Body of pancreas (tissue), 4 donors: ENCODE measurements at regions not wholly inside any gene's neighbourhood (a gene's known extent, or its start where the extent isn't known, plus 50 kb on each side); places are given as distances from the start of the nearest gene placed in this dataset.

ENCODE experiments used
- ATAC-seq: fragments of 150-250 bp; one replicate; pipeline ENCODE4 v1.9.1; 2016
- DNase-seq, 4 donors: peaks; one replicate each; pipeline ENCODE4 v3.0.0-alpha.2; 2019
- H3K27ac ChIP-seq, 4 donors: fragments of 200-600 bp; sonication (generic); 1 replicate in 3 of 4; 2 replicates in 1 of 4; pipeline versions ENCODE4 v1.5.1 to v1.6.1; 2016 to 2019; ENCODE audit warnings: mild to moderate bottlenecking in 1 of 4, mixed read lengths in 1 of 4, moderate library complexity in 1 of 4
- H3K27me3 ChIP-seq, 2 donors: fragments of 200-600 bp; sonication (generic); one replicate each; pipeline ENCODE4 v1.6.0; 2016; ENCODE audit warnings: mild to moderate bottlenecking in 1 of 2
- H3K36me3 ChIP-seq, 2 donors: fragments of 200-600 bp; sonication (generic); replicated peaks in 1 of 2; 2 replicates each; pipeline ENCODE4 v1.5.1; 2016; ENCODE audit warnings: low read depth in 2 of 2; ENCODE audit not compliant: insufficient read depth in 1 of 2
- H3K4me1 ChIP-seq: fragments of 200-600 bp; sonication (generic); one replicate; pipeline ENCODE4 v1.6.0; 2016
- H3K4me3 ChIP-seq, 2 donors: fragments of 200-600 bp; sonication (generic); 1 replicate in 1 of 2; 2 replicates in 1 of 2; pipeline ENCODE4 v1.5.1; 2016 to 2019
- H3K9me3 ChIP-seq, 3 donors: fragments of 200-600 bp; sonication (generic); 1 replicate in 2 of 3; 2 replicates in 1 of 3; pipeline ENCODE4 v1.5.1; 2016
- CTCF ChIP-seq, 7 experiments: fragments of 450-650 bp in 4 of 7; fragments of 200-600 bp in 3 of 7; sonication (generic) in 3 of 7; IDR thresholded peaks; one replicate each; pipeline ENCODE4 v1.5.1; 2016 to 2019; ENCODE audit warnings: antibody characterized with exemption in 7 of 7
- POLR2A ChIP-seq, 3 donors: fragments of 450-650 bp; IDR thresholded peaks; one replicate each; pipeline ENCODE4 v1.6.1; 2016; ENCODE audit warnings: antibody characterized with exemption in 3 of 3, mild to moderate bottlenecking in 2 of 3
- WGBS, 2 donors: methylation state at CpG; one replicate each; pipeline ENCODE4 v1.1.5; 2017; 5-methylcytosine and 5-hydroxymethylcytosine counted together
- intact Hi-C: fragments of 100-400 bp; cut with DNase I; formaldehyde crosslinking; loops from one replicate; pipeline ENCODE4 v1.15.1; 2023

GRCh38 chr7:24025094-24025493, 258.9 kb upstream of the NPY start:
- intact Hi-C loops: no loop called here

DNA sequence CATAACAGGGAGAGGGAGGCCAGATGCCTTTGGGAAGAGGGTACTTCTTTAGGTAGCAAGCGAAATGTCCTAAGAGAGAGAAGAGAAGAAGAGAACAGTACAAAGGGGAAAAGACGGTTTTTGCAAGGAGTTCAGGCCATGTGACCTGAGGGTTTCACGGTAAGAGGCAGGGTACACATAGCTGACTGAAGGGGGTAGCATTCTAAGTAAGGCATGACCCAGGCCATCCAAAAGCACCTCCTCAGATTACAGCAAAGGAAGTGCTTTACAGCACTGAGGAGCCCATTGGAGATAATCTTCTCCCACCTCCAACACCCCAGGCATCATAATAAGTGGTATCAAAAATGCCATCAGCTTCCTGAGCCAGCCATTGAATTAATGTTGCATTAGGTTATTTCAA, 258.2 kb upstream of the NPY start:
- intact Hi-C loops: no loop called here
- Histone ChIP-seq H3K9me3 (no peaks in the 10 kb centered on the region), H3K27ac (no peak overlapping the region), H3K27me3 (no peaks in the 10 kb centered on the region), H3K36me3 (no peaks in the 10 kb centered on the region), H3K4me3 (no peak overlapping the region), H3K4me1 (no peaks in the 10 kb centered on the region)
- no peak for TF ChIP-seq CTCF (IDR thresholded peaks at IDR 0.05)
- no peak for TF ChIP-seq POLR2A (IDR thresholded peaks at IDR 0.05)
- ATAC-seq (no peak), DNase-seq (no peak)
- 73 to 80% methylated on average over 3 of the region's 3 CpGs for WGBS, 2 donors

More at GRCh38 chr7:24025094-24025493, 258.9 kb upstream of the NPY start:
- ATAC-seq (no peak), DNase-seq (no peak)
- no peak overlapping the region for H3K4me3 ChIP-seq
- H3K4me1 ChIP-seq: no peaks in the 10 kb centered on the region
- no peaks in the 10 kb centered on the region for H3K9me3 ChIP-seq
- no peaks in the 10 kb centered on the region for H3K27me3 ChIP-seq
- H3K36me3 ChIP-seq: no peaks in the 10 kb centered on the region
- no peak overlapping the region for H3K27ac ChIP-seq
- WGBS, 2 donors: 18 to 41% methylated on average over 2 of the region's 2 CpGs
- TF ChIP-seq POLR2A (IDR thresholded peaks at IDR 0.05): no peak
- TF ChIP-seq CTCF (IDR thresholded peaks at IDR 0.05): no peak

DNA sequence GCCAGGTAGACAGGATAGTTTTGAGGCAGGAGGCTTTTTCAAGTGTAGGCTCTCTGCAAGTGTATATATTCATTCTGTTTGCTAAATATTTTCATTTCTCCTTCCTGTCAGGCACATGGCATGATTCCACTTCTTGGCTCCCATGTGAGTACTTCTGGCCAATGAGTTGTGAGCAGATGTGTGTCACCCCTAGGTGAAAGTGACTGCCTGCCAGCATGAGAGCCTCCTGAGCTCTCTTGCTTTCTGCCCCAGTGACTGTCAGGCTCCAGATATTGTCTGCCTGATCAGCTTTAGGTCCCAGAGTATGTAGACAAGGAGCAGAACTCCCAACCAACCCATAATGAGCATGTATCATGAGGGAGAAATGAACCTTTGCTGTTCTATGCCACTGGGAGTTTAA, 257.6 kb upstream of the NPY start:
- ATAC-seq (no peak), DNase-seq (no peak)
- TF ChIP-seq CTCF (IDR thresholded peaks at IDR 0.05): no peak
- TF ChIP-seq POLR2A (IDR thresholded peaks at IDR 0.05): no peak
- Histone ChIP-seq H3K27me3 (no peaks in the 10 kb centered on the region), H3K27ac (no peak overlapping the region), H3K9me3 (no peaks in the 10 kb centered on the region), H3K4me1 (no peaks in the 10 kb centered on the region), H3K36me3 (no peaks in the 10 kb centered on the region), H3K4me3 (no peak overlapping the region)
- intact Hi-C loops: no loop called here

DNA sequence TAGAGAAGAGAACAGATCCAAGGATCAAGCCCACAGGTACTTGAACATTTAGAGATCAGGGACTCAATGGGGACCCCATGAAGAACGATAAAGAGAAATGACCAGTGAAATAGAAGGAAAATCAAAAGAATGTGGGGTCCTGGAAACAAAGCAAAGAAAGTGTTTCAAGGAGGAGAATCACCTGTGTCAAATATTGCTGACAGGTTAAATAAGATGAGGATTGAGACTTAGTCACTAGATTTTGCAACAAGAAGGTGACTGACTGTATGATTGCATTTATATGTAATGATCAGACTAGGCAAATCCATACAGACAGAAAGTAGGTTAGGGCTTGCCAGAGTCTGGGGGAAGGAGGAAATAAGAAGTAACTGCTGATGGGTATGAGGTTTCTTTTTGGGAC, 254.9 kb upstream of the NPY start:
- DNase-seq (no peak), ATAC-seq (no peak)
- 68 to 75% methylated on average over 1 of the region's 1 CpG for WGBS, 2 donors
- Histone ChIP-seq H3K36me3 (no peaks in the 10 kb centered on the region), H3K9me3 (no peaks in the 10 kb centered on the region), H3K4me3 (no peak overlapping the region), H3K27me3 (no peaks in the 10 kb centered on the region), H3K27ac (no peak overlapping the region), H3K4me1 (no peaks in the 10 kb centered on the region)
- TF ChIP-seq CTCF (IDR thresholded peaks at IDR 0.05) (no peak), POLR2A (IDR thresholded peaks at IDR 0.05) (no peak)
- intact Hi-C loops: no loop called here

DNA sequence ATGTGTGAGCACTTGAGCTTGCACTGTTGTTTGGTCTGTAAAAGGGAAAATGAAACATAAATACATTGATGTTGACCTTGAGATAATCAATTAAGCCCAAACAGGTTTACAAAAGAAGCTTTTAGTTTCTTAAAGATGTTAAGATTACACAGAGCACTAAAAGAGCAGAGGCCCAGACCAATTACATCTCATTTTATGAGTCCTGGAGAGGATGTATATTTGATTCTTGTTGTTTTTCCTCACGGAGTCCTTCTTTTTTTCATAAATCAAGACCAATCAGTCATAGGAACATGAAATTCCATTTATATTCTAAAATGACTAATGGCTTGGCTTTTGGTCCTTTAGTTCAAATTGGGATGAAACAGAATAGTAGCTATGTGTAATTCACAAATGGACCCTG, 249.7 kb upstream of the NPY start:
- WGBS, 2 donors: 72 to 84% methylated on average over 1 of the region's 1 CpG
- H3K4me1 ChIP-seq: no peaks in the 10 kb centered on the region
- no peaks in the 10 kb centered on the region for H3K9me3 ChIP-seq
- DNase-seq: no peak
- no peak for TF ChIP-seq POLR2A (IDR thresholded peaks at IDR 0.05)
- no peak for TF ChIP-seq CTCF (IDR thresholded peaks at IDR 0.05)
- H3K27ac ChIP-seq: no peak overlapping the region
- no peak overlapping the region for H3K4me3 ChIP-seq
- intact Hi-C loops: no loop called here
- no peak for ATAC-seq
- H3K36me3 ChIP-seq: no peaks in the 10 kb centered on the region
- no peaks in the 10 kb centered on the region for H3K27me3 ChIP-seq
